K562 (cell line): ENCODE measurements at regions not wholly inside any gene's neighbourhood (a gene's known extent, or its start where the extent isn't known, plus 50 kb on each side); places are given as distances from the start of the nearest gene placed in this dataset.

Source experiments
- ATAC-seq: fragments of 200-7000 bp; cut with Tn5 transposase; 3 replicates; pipeline ENCODE4 v1.9.1; 2020; ENCODE audit warnings: moderate library complexity
- BruUV-seq: library from RNA; stranded (reverse); fragments of 400-500 nt; replicated peaks from 2 replicates; lab custom pipeline; 2021; lab: Mats Ljungman, UMichigan
- CTCF ChIA-PET: fragments of 300-600 bp; formaldehyde crosslinking; extraction: SDS; loops from one replicate; lab custom pipeline; 2021; ENCODE audit warnings: low intra/inter-chr PET ratio; lab: Yijun Ruan, JAX
- POLR2A ChIA-PET: fragments of 300-600, 350-650 bp; sonication (Branson Sonifier 250); formaldehyde crosslinking; extraction: SDS; loops from one replicate; lab custom pipeline; 2021; ENCODE audit warnings: antibody characterized with exemption, inconsistent platforms; lab: Yijun Ruan, JAX
- DNase-seq, 4 experiments: peaks; one replicate each; pipeline versions ENCODE4 v3.0.0 to v3.0.0-alpha.2; 2011 to 2018; ENCODE audit warnings: low spot score in 3 of 4, mixed read lengths in 3 of 4; ENCODE audit errors: extremely low read depth in 1 of 4
- FAIRE-seq: peaks from 2 replicates; lab custom pipeline; 2011; peaks lifted over from hg19 to GRCh38; lab: Jason Lieb, UNC
- H2AFZ ChIP-seq: 2 replicates; pipeline ENCODE4 v1.6.0; 2011; ENCODE audit warnings: low read depth, low read length, control low read depth, inconsistent platforms
- H3K27ac ChIP-seq: fragments of 200-600 bp; 3 replicates; pipeline ENCODE4 v1.8.0; 2011; ENCODE audit warnings: low read depth, mild to moderate bottlenecking, control low read depth, inconsistent platforms, low read length, moderate library complexity, mixed read lengths; ENCODE audit errors: extremely low read depth
- H3K27me3 ChIP-seq, 2 experiments: fragments of 300-600 bp in 1 of 2; 2 replicates in 1 of 2; 3 replicates in 1 of 2; pipeline versions ENCODE4 v1.6.0 to v1.8.0; 2011; ENCODE audit warnings: inconsistent platforms in 2 of 2, low read length in 2 of 2, mild to moderate bottlenecking in 1 of 2, mixed read lengths in 1 of 2, moderate library complexity in 1 of 2; ENCODE audit not compliant: control insufficient read depth in 2 of 2, insufficient read depth in 2 of 2
- H3K36me3 ChIP-seq: fragments of 300-600 bp; 3 replicates; pipeline ENCODE4 v1.8.0; 2011; ENCODE audit warnings: mild to moderate bottlenecking, low read length, inconsistent platforms; ENCODE audit not compliant: control insufficient read depth, insufficient read depth
- H3K4me1 ChIP-seq, 2 experiments: fragments of 200-600 bp in 1 of 2; replicated peaks in 1 of 2; 2 replicates in 1 of 2; 3 replicates in 1 of 2; pipeline versions ENCODE4 v1.5.1 to v1.8.0; 2011; ENCODE audit warnings: inconsistent platforms in 2 of 2, low read length in 2 of 2, mild to moderate bottlenecking in 1 of 2, mixed read lengths in 1 of 2, moderate library complexity in 1 of 2; ENCODE audit not compliant: control insufficient read depth in 2 of 2, insufficient read depth in 2 of 2
- H3K4me2 ChIP-seq: 2 replicates; pipeline ENCODE4 v1.6.1; 2011; ENCODE audit warnings: low read length, control low read depth, inconsistent platforms, mixed read lengths; ENCODE audit not compliant: insufficient read depth
- H3K4me3 ChIP-seq: fragments of 200-600 bp; sonication (generic), shearing (Covaris generic); 2 replicates; pipeline ENCODE4 v1.5.1; 2016; ENCODE audit warnings: control low read depth, inconsistent platforms
- H3K79me2 ChIP-seq: fragments of 200-600 bp; 3 replicates; pipeline ENCODE4 v1.8.0; 2011; ENCODE audit warnings: low read length, inconsistent platforms; ENCODE audit not compliant: control insufficient read depth, insufficient read depth
- H3K9ac ChIP-seq, 2 experiments: 2 replicates each; pipeline versions ENCODE4 v1.6.0 to v1.6.1; 2011; ENCODE audit warnings: low read depth in 2 of 2, low read length in 2 of 2, control low read depth in 1 of 2, inconsistent platforms in 1 of 2, mild to moderate bottlenecking in 1 of 2, mixed read lengths in 1 of 2; ENCODE audit not compliant: insufficient read depth in 1 of 2
- H3K9me1 ChIP-seq: one replicate; pipeline ENCODE4 v1.6.0; 2011; ENCODE audit warnings: inconsistent platforms, mild to moderate bottlenecking, low read length, moderate library complexity; ENCODE audit not compliant: control insufficient read depth, insufficient read depth
- H3K9me3 ChIP-seq: replicated peaks from 2 replicates; pipeline ENCODE4 v1.5.1; 2011; ENCODE audit warnings: low read depth, low read length, inconsistent platforms; ENCODE audit not compliant: control insufficient read depth, insufficient read depth
- H4K20me1 ChIP-seq: replicated peaks from 2 replicates; pipeline ENCODE4 v1.6.1; 2011; ENCODE audit warnings: low read length, inconsistent platforms, mixed read lengths; ENCODE audit not compliant: control insufficient read depth, insufficient read depth
- ETV5 ChIP-seq: sonication (generic); formaldehyde crosslinking; IDR thresholded peaks from 2 replicates; pipeline ENCODE4 v1.4.0; 2020; ENCODE audit warnings: low read depth, mild to moderate bottlenecking, missing genetic modification reagents
- HDAC2 ChIP-seq: fragments of 450-650 bp; IDR thresholded peaks from 2 replicates; pipeline ENCODE4 v1.6.1; 2016; ENCODE audit warnings: mild to moderate bottlenecking
- KLF10 ChIP-seq: fragments of 250-450 bp; sonication (Bioruptor Pico); IDR thresholded peaks from 2 replicates; pipeline ENCODE4 v1.6.1; 2021; ENCODE audit warnings: matching md5 sums
- MAFK ChIP-seq: IDR thresholded peaks from 2 replicates; pipeline ENCODE4 v1.6.1; 2011; ENCODE audit warnings: low read length, improper control_type of control experiment
- PBX2 ChIP-seq, 2 experiments: IDR thresholded peaks in 1 of 2; conservative IDR thresholded peaks in 1 of 2; 2 replicates each; pipeline ENCODE4 v1.6.1; 2016; ENCODE audit warnings: low read depth in 2 of 2, mild to moderate bottlenecking in 1 of 2, missing compliant biosample characterization in 1 of 2, missing genetic modification characterization in 1 of 2, moderate library complexity in 1 of 2
- PCBP1 ChIP-seq: fragments of 200-400 bp; formaldehyde crosslinking; IDR thresholded peaks from 2 replicates; pipeline ENCODE4 v1.6.1; 2018; ENCODE audit warnings: mild to moderate bottlenecking, low read depth, low read length; ENCODE audit not compliant: poor library complexity, severe bottlenecking
- REST ChIP-seq, 2 experiments: fragments of 450-650 bp; formaldehyde crosslinking in 1 of 2; IDR thresholded peaks; 2 replicates each; pipeline versions ENCODE4 v1.4.0 to v1.6.1; 2014 to 2020; ENCODE audit warnings: mild to moderate bottlenecking in 2 of 2, borderline replicate concordance in 1 of 2, low read depth in 1 of 2
- TARDBP ChIP-seq: fragments of 450-650 bp; IDR thresholded peaks from 2 replicates; pipeline ENCODE4 v1.6.1; 2016
- TCF7 ChIP-seq: sonication (generic); IDR thresholded peaks from 2 replicates; pipeline ENCODE4 v1.6.1; 2016; ENCODE audit warnings: antibody characterized with exemption, borderline replicate concordance
- ZEB2 ChIP-seq: fragments of 450-650 bp; IDR thresholded peaks from 2 replicates; pipeline ENCODE4 v1.6.1; 2016
- ZNF699 ChIP-seq: fragments of 250-450 bp; sonication (Bioruptor Pico); IDR thresholded peaks from 2 replicates; pipeline ENCODE4 v1.8.0; 2021; ENCODE audit warnings: mild to moderate bottlenecking, moderate library complexity; ENCODE audit not compliant: insufficient replicate concordance
- WGBS: fragments of 100-300 bp; shearing (Covaris generic); methylation state at CpG from one replicate; pipeline ENCODE4 v1.1.6; 2016; ENCODE audit warnings: low coverage, mixed read lengths; ENCODE audit not compliant: insufficient coverage; ENCODE audit errors: missing lambda C conversion rate; 5-methylcytosine and 5-hydroxymethylcytosine counted together
- in situ Hi-C: fragments of 300-500 bp; cut with MboI; formaldehyde crosslinking; loops from 4 replicates; pipeline ENCODE4 v1.15.0; 2018; ENCODE audit warnings: inconsistent platforms, mixed read lengths
- intact Hi-C: fragments of 100-400 bp; cut with micrococcal nuclease; formaldehyde crosslinking; loops from 2 replicates; pipeline ENCODE4 v1.14.2; 2022

DNA sequence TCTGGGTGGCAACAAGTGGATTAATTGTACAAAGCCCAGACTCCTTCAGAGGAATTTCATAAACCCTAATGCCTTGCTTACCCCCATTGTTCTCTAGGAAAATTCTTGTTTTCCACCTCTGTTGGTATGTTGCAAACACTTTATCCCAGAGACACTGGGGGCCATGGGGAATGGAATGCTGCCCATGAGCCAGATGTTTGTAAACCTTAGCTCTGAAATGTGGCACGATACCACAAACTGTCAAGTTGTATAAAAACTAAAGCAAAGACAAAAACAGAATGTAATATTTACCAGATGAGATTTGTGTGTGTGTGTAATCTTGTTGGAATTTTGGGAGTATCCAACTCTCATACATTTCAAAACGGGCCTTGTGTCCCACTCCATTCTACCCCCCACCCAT, 465.0 kb downstream of the EBF1 start:
- H3K27ac ChIP-seq: no peak overlapping the region
- no peak overlapping the region for H3K9ac ChIP-seq
- intact Hi-C loops (no loop called here), in situ Hi-C loops (no loop called here)
- no TSS peak for BruUV-seq
- WGBS: 0% methylated on average over 2 of the region's 2 CpGs
- ChIA-PET CTCF (no interaction called here), POLR2A (no interaction called here)
- no peaks in the 10 kb centered on the region for H4K20me1 ChIP-seq
- TF ChIP-seq ZNF699 (CRISPR knock-in tag) (no peak), TCF7 (no peak), HDAC2 (no peak), PBX2 (CRISPR knock-in tag; IDR thresholded peaks at IDR 0.05; ENCODE audit: low read depth) (no peak), PBX2 (tag; conservative IDR thresholded peaks at IDR 0.05; ENCODE audit: low read depth) (no peak), TARDBP (no peak), PCBP1 (no peak), REST (IDR thresholded peaks at IDR 0.05; ENCODE audit: borderline replicate concordance) (no peak), REST (CRISPR knock-in tag; IDR thresholded peaks at IDR 0.05; ENCODE audit: low read depth) (no peak), ZEB2 (no peak), KLF10 (CRISPR knock-in tag) (no peak), MAFK (no peak), ETV5 (CRISPR knock-in tag) (no peak)
- no peak overlapping the region for H3K4me2 ChIP-seq
- H3K4me1 ChIP-seq: no peaks in the 10 kb centered on the region
- H3K4me3 ChIP-seq: no peak overlapping the region
- H3K9me3 ChIP-seq: no peaks in the 10 kb centered on the region
- no peaks in the 10 kb centered on the region for H3K79me2 ChIP-seq
- ATAC-seq (no peak), FAIRE-seq (no peak), DNase-seq (no peak)
- H3K27me3 ChIP-seq: no peaks in the 10 kb centered on the region
- no peak overlapping the region for H2AFZ ChIP-seq
- H3K36me3 ChIP-seq: no peaks in the 10 kb centered on the region
- no peaks in the 10 kb centered on the region for H3K9me1 ChIP-seq
